ENCODE measurements at regions not wholly inside any gene's neighbourhood (a gene's known extent, or its start where the extent isn't known, plus 50 kb on each side); places are given as distances from the start of the nearest gene placed in this dataset.
A peak's percentile ranks its signal among the peaks of the same experiment; 100 is the strongest.
"Not testable (repeated sequence)": the region's sequence is repeated elsewhere in the genome, so short reads cannot be mapped to it uniquely, and the experiment has no call there.

DNA sequence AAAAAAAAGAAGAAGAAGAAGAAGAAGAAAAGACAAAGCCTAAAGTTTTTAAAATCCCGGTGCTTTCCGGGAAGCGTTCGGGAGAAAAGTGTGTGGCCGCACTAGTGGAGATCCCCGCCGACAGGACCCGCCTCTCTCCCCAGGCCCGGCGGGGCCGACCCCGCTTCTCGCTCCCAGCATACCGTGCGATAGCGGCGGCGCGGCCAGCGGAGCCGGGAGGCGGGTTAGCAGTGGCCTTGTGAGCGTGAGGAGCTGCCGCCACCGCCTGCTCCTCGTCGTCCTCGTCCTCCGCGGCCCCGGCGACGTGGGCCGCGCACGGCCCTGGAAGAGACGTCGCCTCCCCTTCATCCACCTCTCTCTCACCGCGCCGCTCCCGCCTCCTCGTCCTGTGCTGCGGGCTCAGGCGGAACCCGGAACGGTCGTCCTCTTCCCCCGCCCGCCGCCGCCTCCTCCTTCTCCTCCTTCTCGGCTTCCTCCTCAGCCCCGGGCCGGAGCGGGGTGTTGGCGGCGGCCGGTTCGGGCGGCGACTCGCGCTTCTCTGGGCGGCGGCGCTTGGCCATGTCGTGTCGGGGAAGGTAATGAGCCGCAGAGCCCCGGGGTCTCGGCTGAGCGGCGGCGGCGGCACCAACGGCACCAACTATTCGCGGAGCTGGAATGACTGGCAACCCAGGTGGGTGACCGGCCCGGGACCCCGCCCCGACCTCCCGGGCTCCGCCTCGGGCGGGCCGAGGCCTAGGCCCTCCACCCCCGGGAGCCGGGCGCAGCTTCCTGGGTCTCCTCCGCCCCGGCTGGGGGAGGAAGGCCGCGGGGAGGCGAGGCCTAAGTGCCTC is 62.6 kb upstream of the CDR2 start:
- not testable (repeated sequence) for H2AFZ ChIP-seq (ENCODE audit: low read length); H3K79me2 ChIP-seq (ENCODE audit: insufficient read depth, low read length); H3K9me2 ChIP-seq (ENCODE audit: low read depth, low read length); H4K20me1 ChIP-seq (ENCODE audit: insufficient read depth, low read length); H3F3A ChIP-seq (ENCODE audit: insufficient read depth, low read length); H3K4me1 ChIP-seq (ENCODE audit: insufficient read depth, low read length, severe bottlenecking); H3K9me3 ChIP-seq (ENCODE audit: low read length); H3K36me3 ChIP-seq (ENCODE audit: insufficient read depth, low read length); H3K27me3 ChIP-seq (ENCODE audit: insufficient read depth, low read length)
- H3K9ac ChIP-seq (ENCODE audit: low read length), result peak overlapping the region; percentile 82
- H3K27ac ChIP-seq (ENCODE audit: low read depth, low read length, poor library complexity, severe bottlenecking), result peak overlapping the region; percentile 65
- peak overlapping the region; percentile 53 for H3K4me2 ChIP-seq (ENCODE audit: low read length)
- H3K4me3 ChIP-seq (ENCODE audit: low read depth, low read length, poor library complexity, severe bottlenecking), result peak overlapping the region; percentile 71

DNA sequence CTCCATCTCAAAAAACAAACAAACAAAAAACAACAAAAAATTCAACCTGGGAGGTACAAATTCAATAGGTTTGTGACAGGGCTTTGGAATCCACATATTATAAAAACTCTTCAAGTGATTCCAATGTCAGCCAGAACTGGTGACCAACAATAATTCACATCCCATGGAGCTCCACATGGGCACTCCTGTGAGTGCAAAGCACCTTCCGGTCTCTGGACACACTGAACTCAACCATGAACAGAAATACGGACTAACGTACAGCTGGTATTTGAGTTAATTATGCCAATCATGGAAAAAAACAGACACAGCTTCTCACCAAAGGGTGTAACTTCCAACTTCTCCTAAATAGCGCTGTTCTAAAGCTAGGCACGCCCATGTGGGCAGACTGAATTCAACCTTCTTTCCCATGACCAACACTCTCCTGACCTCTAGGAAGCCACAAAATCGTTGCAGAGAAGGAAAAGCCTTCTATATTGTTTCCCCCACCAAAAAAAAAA is 62.0 kb upstream of the CDR2 start:
- H3K36me3 ChIP-seq (ENCODE audit: insufficient read depth, low read length); H3K4me1 ChIP-seq (ENCODE audit: insufficient read depth, low read length, severe bottlenecking); H4K20me1 ChIP-seq (ENCODE audit: insufficient read depth, low read length); H3K27me3 ChIP-seq (ENCODE audit: insufficient read depth, low read length); H3K9me3 ChIP-seq (ENCODE audit: low read length); H3F3A ChIP-seq (ENCODE audit: insufficient read depth, low read length); H2AFZ ChIP-seq (ENCODE audit: low read length); H3K79me2 ChIP-seq (ENCODE audit: insufficient read depth, low read length); H3K9me2 ChIP-seq (ENCODE audit: low read depth, low read length): not testable (repeated sequence)
- Histone ChIP-seq H3K27ac (ENCODE audit: low read depth, low read length, poor library complexity, severe bottlenecking) (peak overlapping the region; percentile 65), H3K9ac (ENCODE audit: low read length) (peak overlapping the region; percentile 82), H3K4me3 (ENCODE audit: low read depth, low read length, poor library complexity, severe bottlenecking) (peak overlapping the region; percentile 71), H3K4me2 (ENCODE audit: low read length) (peak overlapping the region; percentile 53)

- not testable (repeated sequence) for H3K4me1 ChIP-seq (ENCODE audit: insufficient read depth, low read length, severe bottlenecking); H3F3A ChIP-seq (ENCODE audit: insufficient read depth, low read length); H4K20me1 ChIP-seq (ENCODE audit: insufficient read depth, low read length); H3K27ac ChIP-seq (ENCODE audit: low read depth, low read length, poor library complexity, severe bottlenecking); H3K9me3 ChIP-seq (ENCODE audit: low read length); H3K9me2 ChIP-seq (ENCODE audit: low read depth, low read length); H3K27me3 ChIP-seq (ENCODE audit: insufficient read depth, low read length); H3K9ac ChIP-seq (ENCODE audit: low read length); H3K4me3 ChIP-seq (ENCODE audit: low read depth, low read length, poor library complexity, severe bottlenecking); H3K79me2 ChIP-seq (ENCODE audit: insufficient read depth, low read length); H2AFZ ChIP-seq (ENCODE audit: low read length); H3K4me2 ChIP-seq (ENCODE audit: low read length)
- H3K36me3 ChIP-seq (ENCODE audit: insufficient read depth, low read length), result peaks cover 24% of the 10 kb centered on the region
Observed at GRCh38 chr16:22431314-22431713, 56.9 kb upstream of the CDR2 start.

- Histone ChIP-seq H3K79me2 (ENCODE audit: insufficient read depth, low read length) (no peaks in the 10 kb centered on the region), H3K4me2 (ENCODE audit: low read length) (no peak overlapping the region), H3K4me1 (ENCODE audit: insufficient read depth, low read length, severe bottlenecking) (no peaks in the 10 kb centered on the region), H3K4me3 (ENCODE audit: low read depth, low read length, poor library complexity, severe bottlenecking) (no peak overlapping the region), H3K9me2 (ENCODE audit: low read depth, low read length) (no peaks in the 10 kb centered on the region), H4K20me1 (ENCODE audit: insufficient read depth, low read length) (no peaks in the 10 kb centered on the region), H3K27me3 (ENCODE audit: insufficient read depth, low read length) (no peaks in the 10 kb centered on the region), H3K36me3 (ENCODE audit: insufficient read depth, low read length) (peaks cover 39% of the 10 kb centered on the region), H3K9me3 (ENCODE audit: low read length) (no peaks in the 10 kb centered on the region), H3F3A (ENCODE audit: insufficient read depth, low read length) (no peaks in the 10 kb centered on the region), H3K9ac (ENCODE audit: low read length) (no peak overlapping the region), H2AFZ (ENCODE audit: low read length) (no peak overlapping the region), H3K27ac (ENCODE audit: low read depth, low read length, poor library complexity, severe bottlenecking) (no peak overlapping the region)
- TF ChIP-seq EZH2 (IDR thresholded peaks at IDR 0.05; ENCODE audit: borderline replicate concordance, low read length), result no peak
- TF ChIP-seq, protein P1, sequence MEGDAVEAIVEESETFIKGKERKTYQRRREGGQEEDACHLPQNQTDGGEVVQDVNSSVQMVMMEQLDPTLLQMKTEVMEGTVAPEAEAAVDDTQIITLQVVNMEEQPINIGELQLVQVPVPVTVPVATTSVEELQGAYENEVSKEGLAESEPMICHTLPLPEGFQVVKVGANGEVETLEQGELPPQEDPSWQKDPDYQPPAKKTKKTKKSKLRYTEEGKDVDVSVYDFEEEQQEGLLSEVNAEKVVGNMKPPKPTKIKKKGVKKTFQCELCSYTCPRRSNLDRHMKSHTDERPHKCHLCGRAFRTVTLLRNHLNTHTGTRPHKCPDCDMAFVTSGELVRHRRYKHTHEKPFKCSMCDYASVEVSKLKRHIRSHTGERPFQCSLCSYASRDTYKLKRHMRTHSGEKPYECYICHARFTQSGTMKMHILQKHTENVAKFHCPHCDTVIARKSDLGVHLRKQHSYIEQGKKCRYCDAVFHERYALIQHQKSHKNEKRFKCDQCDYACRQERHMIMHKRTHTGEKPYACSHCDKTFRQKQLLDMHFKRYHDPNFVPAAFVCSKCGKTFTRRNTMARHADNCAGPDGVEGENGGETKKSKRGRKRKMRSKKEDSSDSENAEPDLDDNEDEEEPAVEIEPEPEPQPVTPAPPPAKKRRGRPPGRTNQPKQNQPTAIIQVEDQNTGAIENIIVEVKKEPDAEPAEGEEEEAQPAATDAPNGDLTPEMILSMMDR (IDR thresholded peaks at IDR 0.05; ENCODE audit: low read length), result no peak
Observed at GRCh38 chr16:22428654-22429053, 54.2 kb upstream of the CDR2 start.

Data from OCI-LY1 (cell line).